AG10803 (cell line): ENCODE measurements at regions not wholly inside any gene's neighbourhood (a gene's known extent, or its start where the extent isn't known, plus 50 kb on each side); places are given as distances from the start of the nearest gene placed in this dataset.

Experiments
- DNase-seq: peaks from one replicate; pipeline ENCODE4 v3.0.0; 2010; ENCODE audit warnings: low read depth
- H3K4me3 ChIP-seq: 2 replicates; pipeline ENCODE4 v1.5.1; 2011; ENCODE audit warnings: mild to moderate bottlenecking, low read length, control low read depth
- TF ChIP-seq, protein P1 (sequence below): conservative IDR thresholded peaks from 2 replicates; pipeline ENCODE4 v1.5.1; 2011; ENCODE audit warnings: mild to moderate bottlenecking, low read length, control low read depth, inconsistent platforms

GRCh38 chr6:34610819-34611477 lies 54.8 kb upstream of the SPDEF start:
- peak; percentile 67 for DNase-seq
- H3K4me3 ChIP-seq, result no peak overlapping the region
- TF ChIP-seq, protein P1, sequence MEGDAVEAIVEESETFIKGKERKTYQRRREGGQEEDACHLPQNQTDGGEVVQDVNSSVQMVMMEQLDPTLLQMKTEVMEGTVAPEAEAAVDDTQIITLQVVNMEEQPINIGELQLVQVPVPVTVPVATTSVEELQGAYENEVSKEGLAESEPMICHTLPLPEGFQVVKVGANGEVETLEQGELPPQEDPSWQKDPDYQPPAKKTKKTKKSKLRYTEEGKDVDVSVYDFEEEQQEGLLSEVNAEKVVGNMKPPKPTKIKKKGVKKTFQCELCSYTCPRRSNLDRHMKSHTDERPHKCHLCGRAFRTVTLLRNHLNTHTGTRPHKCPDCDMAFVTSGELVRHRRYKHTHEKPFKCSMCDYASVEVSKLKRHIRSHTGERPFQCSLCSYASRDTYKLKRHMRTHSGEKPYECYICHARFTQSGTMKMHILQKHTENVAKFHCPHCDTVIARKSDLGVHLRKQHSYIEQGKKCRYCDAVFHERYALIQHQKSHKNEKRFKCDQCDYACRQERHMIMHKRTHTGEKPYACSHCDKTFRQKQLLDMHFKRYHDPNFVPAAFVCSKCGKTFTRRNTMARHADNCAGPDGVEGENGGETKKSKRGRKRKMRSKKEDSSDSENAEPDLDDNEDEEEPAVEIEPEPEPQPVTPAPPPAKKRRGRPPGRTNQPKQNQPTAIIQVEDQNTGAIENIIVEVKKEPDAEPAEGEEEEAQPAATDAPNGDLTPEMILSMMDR, result no peak

DNA sequence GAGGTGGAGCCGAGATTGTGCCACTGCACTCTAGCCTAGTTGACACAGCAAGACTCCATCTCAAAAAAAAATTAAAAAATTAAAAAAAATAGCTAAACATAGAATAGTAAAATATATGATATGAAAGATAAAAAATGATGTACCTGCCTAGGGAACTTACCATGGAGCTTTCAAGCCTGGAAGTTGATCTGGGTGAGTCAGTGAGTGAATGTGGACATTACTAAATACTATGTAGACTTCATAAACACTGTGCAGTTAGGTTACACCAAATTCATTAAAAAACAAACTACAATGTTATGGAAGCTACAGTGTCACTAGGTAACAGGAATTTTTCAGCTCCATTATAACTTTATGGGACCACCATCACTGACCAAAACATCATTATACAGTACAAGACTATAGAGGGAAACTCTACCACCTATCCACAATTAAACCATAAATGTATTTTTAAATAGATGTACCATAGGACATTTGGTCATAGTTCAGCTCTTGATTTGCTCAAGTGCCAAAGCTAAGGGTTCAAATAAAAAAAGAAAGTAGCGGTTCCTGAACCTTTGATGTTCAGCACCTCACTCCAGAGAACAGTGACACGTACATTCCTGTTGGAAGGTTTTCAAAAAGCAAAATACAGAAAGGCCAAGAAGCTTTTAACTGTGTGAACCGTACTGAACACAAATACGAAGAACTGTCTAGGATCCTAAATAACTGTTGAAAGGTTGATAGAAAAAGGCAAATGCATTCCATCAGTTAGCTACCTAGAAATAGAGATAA lies 52.4 kb upstream of the SPDEF start:
- no peak overlapping the region for H3K4me3 ChIP-seq
- TF ChIP-seq, protein P1, result no peak
- no peak for DNase-seq

GRCh38 chr6:34606477-34607265 lies 50.5 kb upstream of the SPDEF start:
- no peak overlapping the region for H3K4me3 ChIP-seq
- TF ChIP-seq, protein P1, result no peak

More at GRCh38 chr6:34606477-34607265, 50.5 kb upstream of the SPDEF start:
- DNase-seq, result no peak
